ENCODE measurements at regions not wholly inside any gene's neighbourhood (a gene's known extent, or its start where the extent isn't known, plus 50 kb on each side); places are given as distances from the start of the nearest gene placed in this dataset.

DNA sequence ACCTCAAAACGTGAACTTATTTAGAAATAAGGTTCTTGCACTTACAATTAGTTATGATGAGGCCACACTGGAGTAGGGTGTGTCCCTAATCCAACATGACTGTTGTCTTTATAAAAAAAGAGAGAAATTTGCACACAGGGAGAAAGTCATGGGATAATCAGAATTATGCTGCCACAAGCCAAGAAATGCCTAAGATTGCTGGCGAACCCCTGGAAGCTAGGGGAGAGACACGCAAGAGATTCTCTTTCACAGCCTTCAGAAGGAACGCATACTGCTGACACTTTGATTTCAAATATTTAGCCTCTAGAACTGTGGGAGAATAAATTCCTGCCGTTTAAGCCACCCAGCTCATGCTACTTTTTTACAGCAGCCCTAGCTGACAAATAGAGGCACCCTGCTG lies 138.3 kb downstream of the CCDC71L start:
- H3K36me3 ChIP-seq (ENCODE audit: control insufficient read depth in 2 of 2, extremely low read depth in 1 of 2, insufficient read depth in 2 of 2, low read length in 2 of 2) = no peaks in the 10 kb centered on the region
- no peaks in the 10 kb centered on the region for H4K20me1 ChIP-seq (ENCODE audit: control insufficient read depth, extremely low read depth, insufficient read depth, low read length)
- TF ChIP-seq EZH2 (IDR thresholded peaks at IDR 0.05; ENCODE audit: low read length) (no peak), CTCF (optimal IDR thresholded peaks at IDR 0.05 in 1 of 3, IDR thresholded peaks at IDR 0.05 in 1 of 3, conservative IDR thresholded peaks at IDR 0.05 in 1 of 3; ENCODE audit: extremely low read depth in 1 of 3, insufficient read depth in 2 of 3, low read length in 3 of 3) (no peak)
- H3K9me3 ChIP-seq (ENCODE audit: control insufficient read depth, low read depth, low read length) = no peaks in the 10 kb centered on the region
- dilution Hi-C loops (cut with MboI; ENCODE audit: extremely low pct_ligation_motif_present, low sequenced_read_pairs) = no loop called here
- no peaks in the 10 kb centered on the region for H3K9me1 ChIP-seq (ENCODE audit: control insufficient read depth, extremely low read depth, insufficient read depth, low read length)
- no peak overlapping the region for H2AFZ ChIP-seq (ENCODE audit: control insufficient read depth, low read length)
- H3K9ac ChIP-seq (ENCODE audit: control insufficient read depth, extremely low read depth, insufficient read depth, low read length) = no peak overlapping the region
- H3K27ac ChIP-seq (ENCODE audit: control insufficient read depth, insufficient read depth, low read length) = no peak overlapping the region
- no peaks in the 10 kb centered on the region for H3K4me1 ChIP-seq (ENCODE audit: control insufficient read depth, extremely low read depth, insufficient read depth, low read length)
- H3K4me3 ChIP-seq (ENCODE audit: control insufficient read depth in 2 of 3, extremely low read depth in 1 of 3, insufficient read depth in 2 of 3, low read depth in 1 of 3, low read length in 3 of 3) = no peak overlapping the region
- no peak overlapping the region for H3K4me2 ChIP-seq (ENCODE audit: control insufficient read depth, extremely low read depth, insufficient read depth, low read depth, low read length)
- DNase-seq (ENCODE audit: low read depth, low spot score) = no peak
- no peak for FAIRE-seq
- H3K79me2 ChIP-seq (ENCODE audit: control insufficient read depth, insufficient read depth, low read length) = no peaks in the 10 kb centered on the region
- no peaks in the 10 kb centered on the region for H3K27me3 ChIP-seq (ENCODE audit: control insufficient read depth, extremely low read depth, insufficient read depth, low read length)

DNA sequence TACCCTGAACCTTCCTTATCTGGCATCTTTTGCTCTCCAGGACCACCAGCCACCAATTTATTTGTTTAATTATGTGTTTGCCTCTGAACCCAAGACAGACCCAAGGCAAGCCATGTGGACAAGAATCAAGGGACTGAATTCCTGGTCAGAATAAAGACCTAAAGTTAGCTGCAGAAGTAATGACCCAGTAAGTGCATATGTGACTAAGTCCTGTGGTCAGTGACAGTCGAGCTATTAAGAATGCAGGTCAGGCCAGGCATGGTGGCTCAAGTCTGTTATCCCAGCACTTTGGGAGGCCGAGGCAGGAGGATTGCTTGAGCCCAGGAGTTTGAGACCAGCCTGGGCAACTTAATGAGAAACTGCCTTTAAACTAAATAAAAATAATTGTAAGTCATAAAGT lies 139.4 kb downstream of the CCDC71L start:
- DNase-seq (ENCODE audit: low read depth, low spot score) = no peak
- H3K79me2 ChIP-seq (ENCODE audit: control insufficient read depth, insufficient read depth, low read length) = no peaks in the 10 kb centered on the region
- H3K36me3 ChIP-seq (ENCODE audit: control insufficient read depth in 2 of 2, extremely low read depth in 1 of 2, insufficient read depth in 2 of 2, low read length in 2 of 2) = no peaks in the 10 kb centered on the region
- dilution Hi-C loops (cut with MboI; ENCODE audit: extremely low pct_ligation_motif_present, low sequenced_read_pairs) = no loop called here
- H3K27ac ChIP-seq (ENCODE audit: control insufficient read depth, insufficient read depth, low read length) = no peak overlapping the region
- H2AFZ ChIP-seq (ENCODE audit: control insufficient read depth, low read length) = no peak overlapping the region
- H3K9me1 ChIP-seq (ENCODE audit: control insufficient read depth, extremely low read depth, insufficient read depth, low read length) = no peaks in the 10 kb centered on the region
- H3K4me1 ChIP-seq (ENCODE audit: control insufficient read depth, extremely low read depth, insufficient read depth, low read length) = no peaks in the 10 kb centered on the region
- H3K4me3 ChIP-seq (ENCODE audit: control insufficient read depth in 2 of 3, extremely low read depth in 1 of 3, insufficient read depth in 2 of 3, low read depth in 1 of 3, low read length in 3 of 3) = no peak overlapping the region
- H3K27me3 ChIP-seq (ENCODE audit: control insufficient read depth, extremely low read depth, insufficient read depth, low read length) = no peaks in the 10 kb centered on the region
- no peak overlapping the region for H3K4me2 ChIP-seq (ENCODE audit: control insufficient read depth, extremely low read depth, insufficient read depth, low read depth, low read length)
- no peak for FAIRE-seq
- H3K9me3 ChIP-seq (ENCODE audit: control insufficient read depth, low read depth, low read length) = no peaks in the 10 kb centered on the region
- no peak for TF ChIP-seq EZH2 (IDR thresholded peaks at IDR 0.05; ENCODE audit: low read length)
- TF ChIP-seq CTCF (optimal IDR thresholded peaks at IDR 0.05 in 1 of 3, IDR thresholded peaks at IDR 0.05 in 1 of 3, conservative IDR thresholded peaks at IDR 0.05 in 1 of 3; ENCODE audit: extremely low read depth in 1 of 3, insufficient read depth in 2 of 3, low read length in 3 of 3) = no peak
- H4K20me1 ChIP-seq (ENCODE audit: control insufficient read depth, extremely low read depth, insufficient read depth, low read length) = no peaks in the 10 kb centered on the region
- H3K9ac ChIP-seq (ENCODE audit: control insufficient read depth, extremely low read depth, insufficient read depth, low read length) = no peak overlapping the region
